Prostate gland (tissue), 1 donor: ENCODE measurements at regions not wholly inside any gene's neighbourhood (a gene's known extent, or its start where the extent isn't known, plus 50 kb on each side); places are given as distances from the start of the nearest gene placed in this dataset.

Experiments
- POLR2A ChIP-seq: fragments of 450-650 bp; IDR thresholded peaks from one replicate; pipeline ENCODE4 v1.6.1; 2016; ENCODE audit warnings: antibody characterized with exemption, mild to moderate bottlenecking
- POLR2AphosphoS5 ChIP-seq: sonication (generic); formaldehyde crosslinking; IDR thresholded peaks from one replicate; pipeline ENCODE4 v1.6.1; 2017; ENCODE audit warnings: antibody characterized with exemption

- TF ChIP-seq POLR2A (no peak), POLR2AphosphoS5 (no peak)
Observed at GRCh38 chr5:166938071-166938470, 1353.4 kb upstream of the WWC1 start.
